Mucosa of descending colon (tissue), 3 donors: ENCODE measurements at regions not wholly inside any gene's neighbourhood (a gene's known extent, or its start where the extent isn't known, plus 50 kb on each side); places are given as distances from the start of the nearest gene placed in this dataset.

Experiments
- ATAC-seq: fragments of 200-7000 bp; cut with Tn5 transposase; one replicate; pipeline ENCODE4 v1.9.1; 2020; ENCODE audit warnings: mild to moderate bottlenecking, moderate library complexity
- DNase-seq, 3 donors: peaks; one replicate each; pipeline ENCODE4 v3.0.0-alpha.2; 2020
- H3K36me3 ChIP-seq: fragments of 200-600 bp; one replicate; pipeline ENCODE4 v1.8.0; 2021; ENCODE audit warnings: low read depth, mild to moderate bottlenecking
- H3K4me1 ChIP-seq: fragments of 200-600 bp; one replicate; pipeline ENCODE4 v1.8.0; 2021; ENCODE audit warnings: low read depth, mild to moderate bottlenecking
- H3K4me3 ChIP-seq: fragments of 200-600 bp; one replicate; pipeline ENCODE4 v1.8.0; 2021; ENCODE audit warnings: mild to moderate bottlenecking
- H3K9me3 ChIP-seq: fragments of 200-600 bp; one replicate; pipeline ENCODE4 v1.8.0; 2021; ENCODE audit warnings: mild to moderate bottlenecking
- CTCF ChIP-seq: fragments of 200-600 bp; IDR thresholded peaks from one replicate; pipeline ENCODE4 v1.8.0; 2022; ENCODE audit warnings: antibody characterized with exemption, mild to moderate bottlenecking
- intact Hi-C, 2 donors: fragments of 100-400 bp; cut with DNase I in 1 of 2; cut with micrococcal nuclease in 1 of 2; formaldehyde crosslinking; loops; one replicate each; pipeline versions ENCODE4 v1.11.0 to v1.11.1; 2022; cut with DNase I, micrococcal nuclease
- donor health status: DM: no; HTN: no; CAD: no; lungs with moderate emphysema.
- donor health status: DM: no; HTN: no; CAD: no.
- donor health status: DM: no; HTN: yes; CAD: no.

- DNase-seq (no peak), ATAC-seq (no peak)
- Histone ChIP-seq H3K36me3 (no peaks in the 10 kb centered on the region), H3K4me3 (no peak overlapping the region), H3K9me3 (no peaks in the 10 kb centered on the region), H3K4me1 (no peaks in the 10 kb centered on the region)
- no peak for TF ChIP-seq CTCF
- intact Hi-C loops: no loop called here
These were observed 929.0 kb downstream of the BRD1 start for GRCh38 chr22:48898524-48899250.

GRCh38 chr22:48897645-48898370, 929.9 kb downstream of the BRD1 start:
- Histone ChIP-seq H3K36me3 (no peaks in the 10 kb centered on the region), H3K9me3 (no peaks in the 10 kb centered on the region), H3K4me3 (no peak overlapping the region), H3K4me1 (no peaks in the 10 kb centered on the region)
- DNase-seq: no peak
- TF ChIP-seq CTCF: no peak
- ATAC-seq: no peak
- intact Hi-C loops: no loop called here

- no peak for TF ChIP-seq CTCF
- intact Hi-C loops: no loop called here
- Histone ChIP-seq H3K36me3 (no peaks in the 10 kb centered on the region), H3K4me3 (no peak overlapping the region), H3K9me3 (no peaks in the 10 kb centered on the region), H3K4me1 (no peaks in the 10 kb centered on the region)
- ATAC-seq (no peak), DNase-seq (no peak)
These were observed 930.7 kb downstream of the BRD1 start for GRCh38 chr22:48896766-48897644.

GRCh38 chr22:48895831-48896765, 931.6 kb downstream of the BRD1 start:
- H3K9me3 ChIP-seq: no peaks in the 10 kb centered on the region
- no peak for TF ChIP-seq CTCF
- DNase-seq: no peak
- no peaks in the 10 kb centered on the region for H3K36me3 ChIP-seq
- H3K4me1 ChIP-seq: no peaks in the 10 kb centered on the region
- intact Hi-C loops: no loop called here
- no peak for ATAC-seq
- H3K4me3 ChIP-seq: no peak overlapping the region

- H3K4me3 ChIP-seq: no peak overlapping the region
- no peaks in the 10 kb centered on the region for H3K4me1 ChIP-seq
- H3K36me3 ChIP-seq: no peaks in the 10 kb centered on the region
- no peaks in the 10 kb centered on the region for H3K9me3 ChIP-seq
- TF ChIP-seq CTCF: no peak
- no peak for ATAC-seq
- no peak for DNase-seq
- intact Hi-C loops: no loop called here
These were observed 932.3 kb downstream of the BRD1 start for GRCh38 chr22:48895336-48895735.
